RPMI8226 (cell line): ENCODE measurements at regions not wholly inside any gene's neighbourhood (a gene's known extent, or its start where the extent isn't known, plus 50 kb on each side); places are given as distances from the start of the nearest gene placed in this dataset.
"Not testable (repeated sequence)": the region's sequence is repeated elsewhere in the genome, so short reads cannot be mapped to it uniquely, and the experiment has no call there.

Experiments
- DNase-seq: peaks from one replicate; pipeline ENCODE4 v3.0.0-alpha.2; 2015

GRCh38 chrX:121709236-121709635 lies 661.8 kb downstream of the GLUD2 start:
- not testable (repeated sequence) for DNase-seq

GRCh38 chrX:121733514-121733913 lies 686.1 kb downstream of the GLUD2 start:
- no peak for DNase-seq

GRCh38 chrX:121746105-121746504 lies 698.7 kb downstream of the GLUD2 start:
- DNase-seq = no peak

GRCh38 chrX:121753602-121754001 lies 706.2 kb downstream of the GLUD2 start:
- not testable (repeated sequence) for DNase-seq

- no peak for DNase-seq
Measured at GRCh38 chrX:121754301-121754700, 706.9 kb downstream of the GLUD2 start.

GRCh38 chrX:121755541-121755940 lies 708.1 kb downstream of the GLUD2 start:
- DNase-seq = no peak

GRCh38 chrX:121761845-121762244 lies 714.4 kb downstream of the GLUD2 start:
- DNase-seq = no peak

GRCh38 chrX:121763671-121764070 lies 716.3 kb downstream of the GLUD2 start:
- DNase-seq = no peak

- DNase-seq = not testable (repeated sequence)
Measured at GRCh38 chrX:121768210-121768609, 720.8 kb downstream of the GLUD2 start.

- DNase-seq = no peak
Measured at GRCh38 chrX:121781991-121782390, 734.6 kb downstream of the GLUD2 start.

- DNase-seq = peak; percentile 3
Measured at GRCh38 chrX:121782544-121782943, 735.1 kb downstream of the GLUD2 start.

- DNase-seq = no peak
Measured at GRCh38 chrX:121782976-121783375, 735.6 kb downstream of the GLUD2 start.

GRCh38 chrX:121802881-121803412 lies 755.5 kb downstream of the GLUD2 start:
- DNase-seq = peak; percentile 56

- DNase-seq = no peak
Measured at GRCh38 chrX:121823406-121823805, 776.0 kb downstream of the GLUD2 start.

GRCh38 chrX:121831601-121832000 lies 784.2 kb downstream of the GLUD2 start:
- no peak for DNase-seq

GRCh38 chrX:121832446-121832845 lies 785.0 kb downstream of the GLUD2 start:
- no peak for DNase-seq

- no peak for DNase-seq
Measured at GRCh38 chrX:121836000-121836399, 788.6 kb downstream of the GLUD2 start.

GRCh38 chrX:121851033-121851432 lies 803.6 kb downstream of the GLUD2 start:
- no peak for DNase-seq

- no peak for DNase-seq
Measured at GRCh38 chrX:121853762-121854613, 806.6 kb downstream of the GLUD2 start.

GRCh38 chrX:121854614-121854911 lies 807.2 kb downstream of the GLUD2 start:
- DNase-seq = no peak

GRCh38 chrX:121858867-121859647 lies 811.6 kb downstream of the GLUD2 start:
- peak; percentile 4 for DNase-seq

- no peak for DNase-seq
Measured at GRCh38 chrX:121863976-121864375, 816.6 kb downstream of the GLUD2 start.

GRCh38 chrX:121864561-121864960 lies 817.2 kb downstream of the GLUD2 start:
- DNase-seq = no peak

- no peak for DNase-seq
Measured at GRCh38 chrX:121869876-121870477, 822.6 kb downstream of the GLUD2 start.
